Mammary epithelial cell (primary cell): ENCODE measurements at regions not wholly inside any gene's neighbourhood (a gene's known extent, or its start where the extent isn't known, plus 50 kb on each side); places are given as distances from the start of the nearest gene placed in this dataset.

Source experiments
- EZH2 ChIP-seq: IDR thresholded peaks from 2 replicates; pipeline ENCODE4 v1.6.1; 2012; ENCODE audit warnings: low read length, inconsistent platforms, borderline replicate concordance
- TF ChIP-seq, protein P1 (sequence below), 2 donors: IDR thresholded peaks in 1 of 2; conservative IDR thresholded peaks in 1 of 2; 2 replicates each; pipeline ENCODE4 v1.5.1; 2011 to 2012; ENCODE audit warnings: inconsistent platforms in 2 of 2, low read length in 2 of 2, mild to moderate bottlenecking in 2 of 2, control low read depth in 1 of 2, low read depth in 1 of 2; ENCODE audit not compliant: insufficient read depth in 1 of 2; ENCODE audit errors: extremely low read depth in 1 of 2

DNA sequence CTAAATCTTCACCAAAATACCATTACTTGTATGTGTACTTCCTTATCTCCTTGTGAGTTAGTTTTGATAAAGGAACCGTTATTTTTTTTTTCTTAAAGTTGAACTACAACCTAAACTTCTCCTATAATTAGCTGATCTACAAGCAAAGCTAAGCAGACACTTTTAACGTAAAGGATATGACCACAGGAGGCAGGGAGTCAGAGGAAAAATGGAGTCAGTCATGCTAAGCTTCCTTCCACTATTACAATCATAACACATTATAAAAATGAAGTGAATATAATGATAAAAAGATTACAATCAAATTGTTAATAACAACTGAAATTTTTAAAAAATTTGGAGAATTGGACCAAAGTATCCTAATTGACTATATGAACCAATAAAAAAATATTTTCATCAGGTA is 892.6 kb downstream of the KCNT2 start:
- TF ChIP-seq, protein P1, sequence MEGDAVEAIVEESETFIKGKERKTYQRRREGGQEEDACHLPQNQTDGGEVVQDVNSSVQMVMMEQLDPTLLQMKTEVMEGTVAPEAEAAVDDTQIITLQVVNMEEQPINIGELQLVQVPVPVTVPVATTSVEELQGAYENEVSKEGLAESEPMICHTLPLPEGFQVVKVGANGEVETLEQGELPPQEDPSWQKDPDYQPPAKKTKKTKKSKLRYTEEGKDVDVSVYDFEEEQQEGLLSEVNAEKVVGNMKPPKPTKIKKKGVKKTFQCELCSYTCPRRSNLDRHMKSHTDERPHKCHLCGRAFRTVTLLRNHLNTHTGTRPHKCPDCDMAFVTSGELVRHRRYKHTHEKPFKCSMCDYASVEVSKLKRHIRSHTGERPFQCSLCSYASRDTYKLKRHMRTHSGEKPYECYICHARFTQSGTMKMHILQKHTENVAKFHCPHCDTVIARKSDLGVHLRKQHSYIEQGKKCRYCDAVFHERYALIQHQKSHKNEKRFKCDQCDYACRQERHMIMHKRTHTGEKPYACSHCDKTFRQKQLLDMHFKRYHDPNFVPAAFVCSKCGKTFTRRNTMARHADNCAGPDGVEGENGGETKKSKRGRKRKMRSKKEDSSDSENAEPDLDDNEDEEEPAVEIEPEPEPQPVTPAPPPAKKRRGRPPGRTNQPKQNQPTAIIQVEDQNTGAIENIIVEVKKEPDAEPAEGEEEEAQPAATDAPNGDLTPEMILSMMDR (conservative IDR thresholded peaks at IDR 0.05 in 1 of 2, IDR thresholded peaks at IDR 0.05 in 1 of 2; ENCODE audit: extremely low read depth in 1 of 2, insufficient read depth in 1 of 2, low read depth in 1 of 2, low read length in 2 of 2), result no peak
- no peak for TF ChIP-seq EZH2
